Smooth muscle cell (in vitro differentiated cells): ENCODE measurements at regions not wholly inside any gene's neighbourhood (a gene's known extent, or its start where the extent isn't known, plus 50 kb on each side); places are given as distances from the start of the nearest gene placed in this dataset.

Experiments used
- DNase-seq: peaks from one replicate; lab custom pipeline; 2025; ENCODE audit not compliant: unreplicated experiment; lab: John Stamatoyannopoulos, UW
- H2AFZ ChIP-seq: fragments of 200-600 bp; sonication (generic); 2 replicates; pipeline ENCODE4 v1.6.0; 2016; ENCODE audit warnings: antibody characterized with exemption, low read depth, mild to moderate bottlenecking
- H3F3A ChIP-seq: fragments of 200-600 bp; sonication (generic); 2 replicates; pipeline ENCODE4 v1.6.0; 2017; ENCODE audit warnings: antibody characterized with exemption, low read depth
- H3K27ac ChIP-seq: fragments of 200-600 bp; sonication (generic); 2 replicates; pipeline ENCODE4 v1.5.1; 2016; ENCODE audit warnings: low read depth, mild to moderate bottlenecking
- H3K27me3 ChIP-seq: fragments of 200-600 bp; sonication (generic); 2 replicates; pipeline ENCODE4 v1.6.1; 2016; ENCODE audit warnings: low read depth, mild to moderate bottlenecking
- H3K36me3 ChIP-seq: fragments of 200-600 bp; sonication (generic); 2 replicates; pipeline ENCODE4 v1.5.1; 2016; ENCODE audit warnings: low read depth
- H3K4me1 ChIP-seq: fragments of 200-600 bp; sonication (generic); 2 replicates; pipeline ENCODE4 v1.5.1; 2016; ENCODE audit warnings: low read depth
- H3K4me2 ChIP-seq: fragments of 200-600 bp; sonication (generic); 2 replicates; pipeline ENCODE4 v1.6.0; 2016; ENCODE audit warnings: mild to moderate bottlenecking
- H3K4me3 ChIP-seq: fragments of 200-600 bp; sonication (generic); 2 replicates; pipeline ENCODE4 v1.5.1; 2016; ENCODE audit warnings: mild to moderate bottlenecking
- H3K79me2 ChIP-seq: fragments of 200-600 bp; sonication (generic); 2 replicates; pipeline ENCODE4 v1.6.0; 2016; ENCODE audit warnings: low read depth, mild to moderate bottlenecking
- H3K9ac ChIP-seq: fragments of 200-600 bp; sonication (generic); 2 replicates; pipeline ENCODE4 v1.6.0; 2016; ENCODE audit warnings: low read depth
- H3K9me3 ChIP-seq: fragments of 200-600 bp; sonication (generic); replicated peaks from 2 replicates; pipeline ENCODE4 v1.5.1; 2016; ENCODE audit warnings: low read depth
- H4K20me1 ChIP-seq: fragments of 200-600 bp; sonication (generic); 2 replicates; pipeline ENCODE4 v1.6.0; 2016; ENCODE audit warnings: low read depth
- CTCF ChIP-seq: fragments of 200-600 bp; sonication (generic); IDR thresholded peaks from 2 replicates; pipeline ENCODE4 v1.5.1; 2017; ENCODE audit warnings: borderline replicate concordance, mild to moderate bottlenecking, antibody characterized with exemption; ENCODE audit not compliant: insufficient read depth, poor library complexity, severe bottlenecking
- WGBS: methylation state at CpG from one replicate; pipeline ENCODE4 v1.1.7; 2016; ENCODE audit warnings: low lambda C conversion rate; 5-methylcytosine and 5-hydroxymethylcytosine counted together

DNA sequence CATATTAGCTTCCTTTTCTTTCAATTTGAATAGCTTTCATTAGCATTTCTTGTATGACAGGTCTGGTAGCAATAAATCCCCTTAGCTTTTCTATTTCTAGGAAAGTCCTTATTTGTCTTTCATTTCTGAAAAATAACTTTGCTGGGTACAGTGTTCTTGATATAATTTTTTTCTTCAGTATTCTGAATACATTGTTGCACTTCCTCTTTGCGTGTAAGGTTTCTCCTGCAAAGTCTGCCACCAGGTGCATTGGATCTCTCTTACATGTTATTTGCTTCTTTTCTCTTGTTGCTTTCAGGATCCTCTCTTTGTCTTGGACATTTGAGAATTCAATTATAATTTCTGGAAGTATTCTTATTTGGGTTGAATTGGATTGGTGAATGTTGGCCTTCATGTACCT is 663.7 kb downstream of the GRXCR1 start:
- no peak overlapping the region for H3K27ac ChIP-seq
- no peak for DNase-seq
- H3K4me2 ChIP-seq, result no peak overlapping the region
- no peaks in the 10 kb centered on the region for H3K79me2 ChIP-seq
- no peaks in the 10 kb centered on the region for H3K27me3 ChIP-seq
- no peaks in the 10 kb centered on the region for H3K4me1 ChIP-seq
- H3K9me3 ChIP-seq, result no peaks in the 10 kb centered on the region
- H3K4me3 ChIP-seq, result no peak overlapping the region
- H3K36me3 ChIP-seq, result no peaks in the 10 kb centered on the region
- H2AFZ ChIP-seq, result no peak overlapping the region
- no peak overlapping the region for H3K9ac ChIP-seq
- H4K20me1 ChIP-seq, result no peaks in the 10 kb centered on the region
- no peak for TF ChIP-seq CTCF
- 95% methylated on average over 1 of the region's 1 CpG for WGBS
- H3F3A ChIP-seq, result no peaks in the 10 kb centered on the region

DNA sequence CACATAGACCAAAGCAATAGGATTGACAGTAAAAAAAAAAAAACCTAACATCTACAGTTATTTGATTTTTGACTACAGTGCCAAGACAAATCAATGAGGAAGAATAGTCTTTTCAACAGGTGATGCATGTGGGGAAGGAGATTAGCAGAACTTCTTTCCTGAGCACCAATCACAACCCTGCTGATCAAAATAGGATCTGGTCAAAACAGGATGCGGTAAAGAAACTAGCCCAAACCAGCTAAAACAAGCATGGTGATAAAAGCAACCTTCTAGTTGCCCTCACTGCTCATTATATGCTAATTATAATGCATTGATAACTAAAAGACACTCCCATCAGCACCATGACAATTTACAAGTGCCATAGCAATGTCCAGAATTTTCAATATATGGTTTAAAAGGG is 667.5 kb downstream of the GRXCR1 start:
- no peak overlapping the region for H3K4me3 ChIP-seq
- 97% methylated on average over 1 of the region's 1 CpG for WGBS
- no peak overlapping the region for H3K27ac ChIP-seq

GRCh38 chr4:43564107-43564506 is 671.6 kb downstream of the GRXCR1 start:
- no peaks in the 10 kb centered on the region for H3K4me1 ChIP-seq
- H3K9me3 ChIP-seq, result no peaks in the 10 kb centered on the region
- no peak for DNase-seq
- TF ChIP-seq CTCF, result no peak
- no peak overlapping the region for H3K4me3 ChIP-seq
- H2AFZ ChIP-seq, result no peak overlapping the region
- no peak overlapping the region for H3K4me2 ChIP-seq
- no peaks in the 10 kb centered on the region for H3F3A ChIP-seq
- H3K27me3 ChIP-seq, result no peaks in the 10 kb centered on the region
- no peaks in the 10 kb centered on the region for H4K20me1 ChIP-seq
- no peak overlapping the region for H3K27ac ChIP-seq
- H3K36me3 ChIP-seq, result no peaks in the 10 kb centered on the region
- 84% methylated on average over 1 of the region's 1 CpG for WGBS
- no peak overlapping the region for H3K9ac ChIP-seq
- no peaks in the 10 kb centered on the region for H3K79me2 ChIP-seq

More for the DNA sequence above, 667.5 kb downstream of the GRXCR1 start:
- no peak overlapping the region for H3K4me2 ChIP-seq
- no peaks in the 10 kb centered on the region for H4K20me1 ChIP-seq
- H3K27me3 ChIP-seq, result no peaks in the 10 kb centered on the region
- no peaks in the 10 kb centered on the region for H3K9me3 ChIP-seq
- DNase-seq, result no peak
- no peak overlapping the region for H3K9ac ChIP-seq
- no peak overlapping the region for H2AFZ ChIP-seq
- no peak for TF ChIP-seq CTCF
- no peaks in the 10 kb centered on the region for H3K36me3 ChIP-seq
- H3K4me1 ChIP-seq, result no peaks in the 10 kb centered on the region
- H3F3A ChIP-seq, result no peaks in the 10 kb centered on the region
- no peaks in the 10 kb centered on the region for H3K79me2 ChIP-seq

DNA sequence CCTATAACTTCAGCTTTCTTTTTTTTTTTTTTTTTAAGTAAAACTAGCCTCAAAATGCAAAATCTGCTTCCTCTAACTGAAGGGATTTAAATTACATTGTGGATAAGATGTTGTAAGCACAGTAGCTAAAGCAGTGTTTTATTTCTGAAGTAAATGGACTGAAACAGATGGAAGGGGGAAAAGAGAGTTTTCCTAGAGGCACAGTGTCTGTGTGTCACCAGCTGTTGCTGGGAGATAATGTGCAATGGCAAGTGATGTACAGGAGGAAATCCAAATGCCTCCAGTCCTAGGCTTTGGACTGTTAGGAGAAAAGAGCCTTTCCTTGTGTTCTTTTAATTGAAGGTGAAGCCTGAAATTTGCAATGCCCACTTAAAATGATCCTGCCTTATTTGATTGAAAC is 672.1 kb downstream of the GRXCR1 start:
- no peaks in the 10 kb centered on the region for H4K20me1 ChIP-seq
- H3K9ac ChIP-seq, result no peak overlapping the region
- DNase-seq, result no peak
- H3K4me3 ChIP-seq, result no peak overlapping the region
- H2AFZ ChIP-seq, result no peak overlapping the region
- no peak overlapping the region for H3K27ac ChIP-seq
- H3K4me2 ChIP-seq, result no peak overlapping the region
- H3K79me2 ChIP-seq, result no peaks in the 10 kb centered on the region
- H3K4me1 ChIP-seq, result no peaks in the 10 kb centered on the region
- H3K27me3 ChIP-seq, result no peaks in the 10 kb centered on the region
- TF ChIP-seq CTCF, result no peak
- no peaks in the 10 kb centered on the region for H3K36me3 ChIP-seq
- H3K9me3 ChIP-seq, result no peaks in the 10 kb centered on the region
- H3F3A ChIP-seq, result no peaks in the 10 kb centered on the region
